GM12891 (cell line): ENCODE measurements at regions not wholly inside any gene's neighbourhood (a gene's known extent, or its start where the extent isn't known, plus 50 kb on each side); places are given as distances from the start of the nearest gene placed in this dataset.

Source experiments
- POLR2A ChIP-seq: IDR thresholded peaks from 2 replicates; pipeline ENCODE4 v1.6.1; 2011; ENCODE audit warnings: low read depth, low read length, control low read depth
- POLR2AphosphoS5 ChIP-seq: IDR thresholded peaks from 2 replicates; pipeline ENCODE4 v1.6.1; 2011; ENCODE audit warnings: low read depth, low read length, control low read depth
- TAF1 ChIP-seq: IDR thresholded peaks from 2 replicates; pipeline ENCODE4 v1.6.1; 2011; ENCODE audit warnings: low read depth, low read length, control low read depth

DNA sequence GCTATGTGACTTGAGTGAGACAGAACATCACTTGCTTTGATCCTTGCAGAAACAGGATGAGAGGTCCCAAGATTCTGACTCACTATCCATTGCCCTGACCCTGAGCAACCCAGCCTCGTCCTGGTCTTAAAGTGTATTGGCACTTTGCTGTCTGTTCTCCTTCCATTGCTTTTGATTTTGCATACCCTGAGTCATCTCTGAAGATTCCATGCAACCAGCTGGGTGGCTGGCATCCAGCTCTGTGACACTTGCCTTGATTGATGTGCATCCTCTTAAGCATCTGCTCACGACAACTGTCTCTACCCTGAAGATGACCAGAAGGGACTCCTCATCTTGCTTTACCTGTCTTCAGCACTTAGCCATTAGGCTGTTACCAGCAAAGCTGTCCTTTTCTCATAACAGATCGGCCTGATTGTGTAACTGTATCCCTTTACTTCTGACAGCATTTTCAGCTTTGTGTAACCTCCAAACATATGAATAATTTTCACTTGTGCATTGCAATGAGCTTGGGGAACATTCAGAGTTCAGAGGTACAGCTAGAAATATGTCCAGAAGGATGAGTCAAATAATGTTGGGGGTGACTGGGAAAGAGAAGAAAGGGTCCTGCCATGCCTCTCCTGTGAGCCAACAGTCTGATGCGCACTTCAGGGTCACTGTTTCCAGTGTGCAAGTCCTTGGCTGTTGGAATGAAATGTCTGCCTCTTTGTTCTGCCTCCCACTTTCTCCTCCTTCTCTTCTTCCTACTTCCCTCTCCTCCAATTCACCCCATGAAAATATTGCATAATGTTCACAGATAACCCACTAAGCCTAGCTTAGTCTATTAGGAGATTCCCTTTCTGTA lies 249.7 kb upstream of the OSR1 start:
- no peak for TF ChIP-seq POLR2A
- no peak for TF ChIP-seq POLR2AphosphoS5
- no peak for TF ChIP-seq TAF1
